Mesodermal cell (in vitro differentiated cells): ENCODE measurements at regions not wholly inside any gene's neighbourhood (a gene's known extent, or its start where the extent isn't known, plus 50 kb on each side); places are given as distances from the start of the nearest gene placed in this dataset.

Experiments
- H3K27ac ChIP-seq: 2 replicates; pipeline ENCODE4 v1.7.0; 2013; ENCODE audit warnings: mild to moderate bottlenecking, low read depth, low read length, moderate library complexity; ENCODE audit not compliant: severe bottlenecking
- H3K36me3 ChIP-seq: 2 replicates; pipeline ENCODE4 v1.7.1; 2013; ENCODE audit warnings: mild to moderate bottlenecking, low read length, moderate library complexity; ENCODE audit not compliant: control insufficient read depth, insufficient read depth
- H3K4me1 ChIP-seq: one replicate; pipeline ENCODE4 v1.7.1; 2013; ENCODE audit warnings: mild to moderate bottlenecking, low read length; ENCODE audit not compliant: insufficient read depth, control insufficient read depth, poor library complexity, severe bottlenecking
- H3K4me3 ChIP-seq: 2 replicates; pipeline ENCODE4 v1.7.0; 2013; ENCODE audit warnings: low read length, control low read depth, mild to moderate bottlenecking; ENCODE audit not compliant: insufficient read depth, poor library complexity, severe bottlenecking; ENCODE audit errors: extremely low read depth
- H3K9me3 ChIP-seq: 2 replicates; pipeline ENCODE4 v1.7.1; 2013; ENCODE audit warnings: mild to moderate bottlenecking, low read length, moderate library complexity; ENCODE audit not compliant: control insufficient read depth
- WGBS, 2 experiments: methylation state at CpG; one replicate each; pipeline ENCODE4 v1.1.5; 2013; ENCODE audit warnings: missing lambda C conversion rate in 2 of 2; ENCODE audit not compliant: insufficient coverage in 2 of 2; 5-methylcytosine and 5-hydroxymethylcytosine counted together

DNA sequence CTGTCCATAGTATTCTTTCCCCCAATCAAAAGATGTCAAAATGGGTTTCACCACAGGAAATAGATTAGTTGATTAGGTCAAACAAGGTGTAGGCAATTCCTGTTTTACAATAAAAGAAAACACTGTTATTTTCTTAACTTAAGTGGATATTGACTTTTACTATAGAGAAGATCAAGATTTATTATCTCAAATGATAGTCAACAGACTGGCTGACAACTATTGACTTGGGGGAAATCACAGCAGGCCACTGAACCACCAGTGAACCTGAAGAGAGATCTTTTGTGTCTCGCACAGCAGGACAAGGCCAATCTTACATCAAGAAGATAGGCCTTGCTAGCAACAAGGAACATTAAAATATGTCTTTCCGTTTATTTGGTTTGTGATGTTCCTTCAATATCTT lies 1187.6 kb downstream of the SI start:
- WGBS, 2 experiments = no CpG with 5 or more reads among the region's 2 CpGs
- no peak overlapping the region for H3K27ac ChIP-seq
- no peak overlapping the region for H3K4me3 ChIP-seq
- H3K4me1 ChIP-seq = no peaks in the 10 kb centered on the region
- H3K9me3 ChIP-seq = no peaks in the 10 kb centered on the region
- H3K36me3 ChIP-seq = no peaks in the 10 kb centered on the region

DNA sequence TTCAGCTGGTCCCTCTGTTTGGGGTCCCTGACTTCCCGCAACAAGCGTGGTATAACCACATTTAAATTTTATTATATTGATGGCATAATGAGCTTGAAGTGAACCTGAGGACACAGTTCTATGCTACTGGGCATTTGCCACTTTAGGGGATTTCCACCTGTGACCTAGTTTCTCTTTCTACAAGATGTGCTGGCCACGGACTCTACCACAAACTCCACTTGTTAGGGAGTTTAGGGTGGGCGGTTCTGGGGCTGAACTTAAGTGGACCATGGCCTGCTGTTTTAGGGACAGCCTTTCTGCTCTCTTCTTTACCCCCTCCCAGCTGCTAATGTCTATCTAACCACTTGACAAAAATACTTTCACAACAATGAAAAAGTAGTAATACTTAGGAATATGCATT lies 1199.1 kb downstream of the SI start:
- H3K4me3 ChIP-seq = no peak overlapping the region
- WGBS, 2 experiments = 60% methylated on average over 1 of the region's 4 CpGs; no CpG with 5 or more reads in 1 of the 2 experiments
- no peaks in the 10 kb centered on the region for H3K36me3 ChIP-seq
- no peaks in the 10 kb centered on the region for H3K4me1 ChIP-seq
- no peak overlapping the region for H3K27ac ChIP-seq
- H3K9me3 ChIP-seq = peaks cover 8% of the 10 kb centered on the region

DNA sequence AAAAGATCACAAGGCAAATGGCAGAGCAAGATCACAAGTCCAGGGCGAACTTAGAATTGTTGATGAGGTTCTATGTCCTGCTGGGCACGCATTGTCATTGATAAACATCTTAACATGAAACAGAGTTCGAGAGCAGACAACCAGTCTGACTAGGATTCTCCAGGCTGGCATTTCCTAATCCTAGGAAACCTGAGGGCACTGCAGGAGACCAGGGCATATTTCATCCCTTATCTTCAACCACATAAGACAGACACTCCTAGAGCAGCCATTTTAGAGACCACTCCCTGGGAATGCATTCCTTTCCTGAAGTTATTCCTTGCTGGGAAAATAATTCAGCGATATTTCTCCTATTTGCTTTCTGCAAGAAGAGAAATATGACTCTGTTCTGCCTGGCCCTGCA lies 1199.9 kb downstream of the SI start:
- WGBS, 2 experiments = 83 to 94% methylated on average over 4 of the region's 4 CpGs
- H3K4me3 ChIP-seq = no peak overlapping the region
- no peak overlapping the region for H3K27ac ChIP-seq

DNA sequence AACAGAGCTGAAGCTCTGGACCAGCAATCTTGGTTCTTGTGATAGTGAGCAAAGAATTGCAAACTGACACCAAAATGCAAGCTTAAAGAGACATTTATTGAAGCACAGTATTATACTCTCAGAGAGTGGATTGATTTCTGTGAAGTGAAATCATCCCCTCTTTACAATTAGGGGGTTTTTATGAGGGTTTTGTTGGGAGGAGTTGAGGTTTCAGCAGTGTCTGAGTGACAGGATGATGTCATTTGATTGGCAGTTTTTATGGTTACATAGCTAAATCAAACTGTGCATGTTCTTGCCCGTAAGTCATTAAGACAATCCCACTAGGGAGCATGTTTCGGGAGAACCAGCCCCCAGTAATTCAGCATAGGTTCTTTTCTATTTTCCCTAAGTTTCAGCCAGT lies 1200.5 kb downstream of the SI start:
- WGBS, 2 experiments = 83 to 88% methylated on average over 2 of the region's 2 CpGs

More for the DNA sequence above, 1199.9 kb downstream of the SI start:
- Histone ChIP-seq H3K4me1 (no peaks in the 10 kb centered on the region), H3K9me3 (peaks cover 8% of the 10 kb centered on the region), H3K36me3 (no peaks in the 10 kb centered on the region)

DNA sequence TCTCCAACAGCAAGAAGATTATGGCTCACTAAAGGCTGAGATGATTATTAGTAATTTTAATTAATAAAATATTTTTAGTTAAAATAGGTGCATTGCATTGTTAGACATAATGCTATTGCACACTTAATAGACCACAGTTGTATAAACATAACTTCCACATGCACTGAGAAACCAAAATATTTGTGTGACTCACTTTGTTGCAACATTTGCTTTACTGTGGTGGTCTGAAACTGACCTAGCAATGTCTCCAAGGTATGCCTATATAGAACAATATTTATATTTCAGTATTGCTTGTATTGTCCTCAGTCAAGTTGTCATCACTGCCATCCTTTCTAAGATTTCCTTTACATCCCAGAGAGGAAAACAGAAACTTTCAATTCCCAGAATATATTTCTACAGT lies 1215.2 kb downstream of the SI start:
- H3K9me3 ChIP-seq = no peaks in the 10 kb centered on the region
- H3K4me1 ChIP-seq = no peaks in the 10 kb centered on the region
- H3K4me3 ChIP-seq = no peak overlapping the region
- no peak overlapping the region for H3K27ac ChIP-seq
- H3K36me3 ChIP-seq = no peaks in the 10 kb centered on the region

More for the DNA sequence above, 1200.5 kb downstream of the SI start:
- no peaks in the 10 kb centered on the region for H3K36me3 ChIP-seq
- H3K9me3 ChIP-seq = peaks cover 8% of the 10 kb centered on the region
- no peak overlapping the region for H3K4me3 ChIP-seq
- H3K4me1 ChIP-seq = no peaks in the 10 kb centered on the region
- no peak overlapping the region for H3K27ac ChIP-seq

DNA sequence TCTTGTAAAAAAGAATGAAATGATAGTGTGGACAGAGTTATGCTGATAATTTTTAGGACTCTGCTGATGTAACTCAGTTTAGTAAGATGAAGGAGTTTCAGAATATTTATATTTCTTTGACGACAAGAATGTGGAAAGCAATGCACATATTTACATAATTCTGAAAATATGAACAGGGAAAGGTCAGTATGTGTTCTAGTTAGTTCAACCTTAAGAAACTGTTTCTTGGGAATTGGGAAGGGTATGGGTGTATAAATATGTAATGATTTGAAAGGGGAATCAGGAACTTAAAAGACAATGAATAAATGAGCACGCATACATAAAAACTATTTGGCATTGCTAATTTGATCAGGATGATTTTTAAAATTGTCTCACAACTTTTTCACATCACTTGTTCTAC lies 1226.1 kb downstream of the SI start:
- Histone ChIP-seq H3K4me1 (no peaks in the 10 kb centered on the region), H3K9me3 (no peaks in the 10 kb centered on the region), H3K4me3 (no peak overlapping the region), H3K36me3 (no peaks in the 10 kb centered on the region), H3K27ac (no peak overlapping the region)
- no CpG with 5 or more reads among the region's 2 CpGs for WGBS, 2 experiments

DNA sequence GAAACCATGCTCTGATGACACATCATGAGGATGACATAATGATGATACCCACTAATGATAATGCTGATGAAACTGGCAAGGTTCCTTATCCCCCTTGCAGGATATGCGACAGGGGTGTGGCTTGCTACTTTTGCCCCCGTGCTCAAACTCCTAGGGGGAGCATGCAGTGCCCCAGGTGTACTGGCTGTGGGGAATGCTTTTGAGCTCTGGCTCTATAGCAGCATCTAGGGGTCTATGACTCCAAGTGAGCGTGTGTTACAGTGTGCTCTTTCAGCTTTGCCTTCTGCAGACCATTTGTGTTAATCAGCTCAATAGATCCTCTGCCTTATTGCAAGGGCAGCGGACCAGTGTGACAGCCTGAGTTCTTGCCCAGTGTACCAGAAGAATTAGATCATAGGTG lies 1239.5 kb downstream of the SI start:
- H3K9me3 ChIP-seq = no peaks in the 10 kb centered on the region
- WGBS, 2 experiments = 82 to 100% methylated on average over 1 to 4 of the region's 4 CpGs

DNA sequence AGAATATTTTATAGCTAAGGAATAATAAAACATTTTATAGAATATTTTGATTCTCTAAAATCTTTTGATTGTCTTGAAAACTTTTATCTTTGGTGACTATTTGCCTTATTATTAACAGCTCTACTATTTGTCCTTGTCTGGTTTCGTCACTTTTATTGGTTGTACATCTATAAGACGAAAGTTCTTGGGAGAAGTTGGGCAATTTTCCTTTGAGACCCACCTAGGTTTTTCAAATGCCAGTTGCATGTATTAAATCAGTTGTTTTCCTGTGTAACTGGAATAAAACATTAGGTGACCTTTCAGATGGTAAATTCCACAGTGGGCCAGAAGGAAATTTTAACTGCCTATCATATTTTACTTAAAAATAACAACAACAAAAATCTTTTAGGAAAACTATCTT lies 1245.7 kb downstream of the SI start:
- 100% methylated on average over 1 of the region's 2 CpGs for WGBS, 2 experiments
- H3K4me1 ChIP-seq = no peaks in the 10 kb centered on the region
- no peaks in the 10 kb centered on the region for H3K36me3 ChIP-seq

More for the DNA sequence above, 1239.5 kb downstream of the SI start:
- Histone ChIP-seq H3K4me1 (no peaks in the 10 kb centered on the region), H3K4me3 (no peak overlapping the region), H3K27ac (no peak overlapping the region), H3K36me3 (no peaks in the 10 kb centered on the region)

DNA sequence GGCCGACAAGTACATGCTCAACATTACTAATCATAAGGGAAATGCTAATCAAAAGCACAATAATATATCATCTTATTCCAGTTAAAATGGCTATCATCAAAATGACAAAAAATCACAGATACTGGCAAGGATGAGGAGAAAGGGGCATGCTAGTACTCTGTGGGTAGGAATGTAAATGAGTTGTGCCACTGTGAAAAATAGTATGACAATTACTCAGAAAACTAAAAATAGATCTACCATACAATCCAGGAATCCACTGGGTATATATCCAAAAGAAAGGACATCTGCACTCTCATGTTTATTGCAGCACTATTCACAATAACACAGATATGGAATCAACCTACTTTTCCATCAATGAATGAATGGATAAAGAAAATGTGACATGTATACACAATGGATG lies 1256.5 kb downstream of the SI start:
- 83 to 88% methylated on average over 1 of the region's 1 CpG for WGBS, 2 experiments
- no peaks in the 10 kb centered on the region for H3K4me1 ChIP-seq
- H3K36me3 ChIP-seq = no peaks in the 10 kb centered on the region
- no peaks in the 10 kb centered on the region for H3K9me3 ChIP-seq
- no peak overlapping the region for H3K27ac ChIP-seq
- H3K4me3 ChIP-seq = no peak overlapping the region

More for the DNA sequence above, 1245.7 kb downstream of the SI start:
- H3K9me3 ChIP-seq = no peaks in the 10 kb centered on the region
- H3K27ac ChIP-seq = no peak overlapping the region
- no peak overlapping the region for H3K4me3 ChIP-seq

DNA sequence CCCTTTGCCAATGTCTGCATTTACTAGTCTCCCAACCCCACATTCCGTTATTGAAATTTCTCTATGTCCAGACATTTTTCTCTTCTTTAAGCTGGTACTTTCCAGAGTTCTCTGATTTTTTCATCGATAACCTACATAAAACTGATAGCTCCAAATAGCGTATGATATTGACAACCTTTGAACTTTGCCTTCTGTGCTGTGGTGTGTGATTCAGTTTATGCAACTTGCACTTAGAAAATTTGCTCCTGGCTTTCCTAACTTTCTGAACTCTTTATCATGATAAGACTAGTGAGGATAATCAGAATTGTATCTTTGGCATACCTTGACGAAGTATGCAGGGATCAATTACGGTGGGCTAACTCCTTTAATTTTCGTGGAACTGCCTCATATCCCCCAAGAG lies 1261.3 kb downstream of the SI start:
- Histone ChIP-seq H3K27ac (no peak overlapping the region), H3K36me3 (no peaks in the 10 kb centered on the region), H3K9me3 (no peaks in the 10 kb centered on the region), H3K4me3 (no peak overlapping the region), H3K4me1 (no peaks in the 10 kb centered on the region)
- 87 to 91% methylated on average over 2 to 3 of the region's 6 CpGs for WGBS, 2 experiments

DNA sequence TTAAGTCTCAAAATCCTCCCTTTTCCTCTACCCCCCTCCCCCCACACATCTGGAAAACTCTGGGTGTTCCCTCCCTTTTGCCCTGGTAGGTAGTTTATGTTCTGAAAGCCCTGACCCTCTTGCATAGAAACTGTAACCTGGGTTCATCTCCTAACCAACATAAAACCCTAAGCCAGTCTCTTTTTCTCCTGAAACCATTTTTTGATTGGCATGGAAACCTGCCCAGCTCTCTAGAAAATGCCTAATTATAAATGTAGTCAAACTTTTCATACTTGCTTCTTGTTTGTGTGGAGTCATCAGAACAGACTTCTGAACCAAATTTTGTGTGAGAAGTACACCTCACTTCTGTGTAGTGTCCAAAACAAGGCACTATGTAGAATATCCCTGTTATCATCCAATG lies 1264.4 kb downstream of the SI start:
- Histone ChIP-seq H3K4me3 (no peak overlapping the region), H3K4me1 (peaks cover 5% of the 10 kb centered on the region), H3K9me3 (no peaks in the 10 kb centered on the region), H3K27ac (no peak overlapping the region), H3K36me3 (no peaks in the 10 kb centered on the region)

DNA sequence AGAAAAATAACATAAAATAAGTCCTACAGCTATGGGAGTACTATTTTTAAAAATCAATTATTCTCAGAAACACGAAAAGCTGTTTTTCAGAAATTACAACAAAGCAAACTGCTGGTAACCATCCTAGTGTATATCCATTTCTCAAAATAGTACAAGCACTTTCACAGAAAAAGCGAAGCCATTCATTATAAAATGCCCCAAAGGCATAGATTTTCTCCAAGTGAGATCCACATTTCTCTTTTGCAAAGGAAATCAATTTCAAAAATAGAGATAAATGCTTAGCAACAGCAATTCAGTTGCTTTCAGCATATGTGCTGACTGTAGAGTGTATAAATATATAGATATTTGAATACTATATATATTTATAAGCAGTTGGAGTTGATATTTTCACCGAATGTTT lies 1266.3 kb downstream of the SI start:
- H3K4me1 ChIP-seq = peaks cover 5% of the 10 kb centered on the region
- no peak overlapping the region for H3K27ac ChIP-seq
- no peaks in the 10 kb centered on the region for H3K36me3 ChIP-seq
- whole genome bisulfite sequencing, 2 experiments = 67% methylated on average over 1 of the region's 3 CpGs
- H3K4me3 ChIP-seq = no peak overlapping the region
- H3K9me3 ChIP-seq = no peaks in the 10 kb centered on the region
